Right lobe of liver (tissue), 6 donors: ENCODE measurements at regions not wholly inside any gene's neighbourhood (a gene's known extent, or its start where the extent isn't known, plus 50 kb on each side); places are given as distances from the start of the nearest gene placed in this dataset.

Source experiments
- ATAC-seq, 4 donors: fragments of 200-7000 bp; cut with Tn5 transposase; one replicate each; pipeline ENCODE4 v1.9.1; 2020; ENCODE audit warnings: mild to moderate bottlenecking in 4 of 4, moderate library complexity in 4 of 4
- DNase-seq, 3 donors: peaks; one replicate each; pipeline ENCODE4 v3.0.0-alpha.2; 2020
- H3K27ac ChIP-seq, 3 donors: fragments of 200-600 bp; one replicate each; pipeline ENCODE4 v1.8.0; 2022
- H3K27me3 ChIP-seq, 2 donors: fragments of 200-600 bp; one replicate each; pipeline ENCODE4 v1.8.0; 2022
- H3K36me3 ChIP-seq, 4 donors: fragments of 200-600 bp; sonication (generic) in 1 of 4; one replicate each; pipeline versions ENCODE4 v1.5.1 to v1.8.0; 2017 to 2022; ENCODE audit warnings: control low read depth in 1 of 4
- H3K4me1 ChIP-seq, 4 donors: fragments of 200-600 bp; sonication (generic) in 1 of 4; one replicate each; pipeline versions ENCODE4 v1.5.1 to v1.8.0; 2017 to 2022; ENCODE audit warnings: control low read depth in 1 of 4
- H3K4me3 ChIP-seq, 3 donors: fragments of 200-600 bp; one replicate each; pipeline ENCODE4 v1.8.0; 2022
- H3K9me3 ChIP-seq, 4 donors: fragments of 200-600 bp; sonication (generic) in 1 of 4; one replicate each; pipeline versions ENCODE4 v1.5.1 to v1.8.0; 2017 to 2022; ENCODE audit warnings: control low read depth in 1 of 4
- POLR2A ChIP-seq: fragments of 450-650 bp; IDR thresholded peaks from one replicate; pipeline ENCODE4 v1.6.1; 2017; ENCODE audit warnings: antibody characterized with exemption, mild to moderate bottlenecking
- WGBS: methylation state at CpG from one replicate; pipeline ENCODE4 v1.1.6; 2018; ENCODE audit warnings: low coverage, low lambda C conversion rate; ENCODE audit not compliant: insufficient coverage; ENCODE audit errors: missing lambda C conversion rate; 5-methylcytosine and 5-hydroxymethylcytosine counted together
- intact Hi-C, 2 donors: fragments of 100-400 bp; cut with DNase I; formaldehyde crosslinking; loops; one replicate each; pipeline versions ENCODE4 v1.11.2 to v1.14.1; 2022
- TF ChIP-seq, protein P1 (sequence below), 4 donors: fragments of 200-600 bp in 3 of 4; fragments of 450-650 bp in 1 of 4; IDR thresholded peaks; one replicate each; pipeline versions ENCODE4 v1.5.1 to v1.8.0; 2016 to 2022; ENCODE audit warnings: antibody characterized with exemption in 4 of 4, mild to moderate bottlenecking in 2 of 4
- donor health status: DM: no; HTN: yes; CAD: no.
- donor health status: DM: no; HTN: no; CAD: no.
- donor health status: DM: no; HTN: no; CAD: no.
- donor health status: DM: no; HTN: yes; CAD: no.
- donor health status: DM: no; HTN: yes; CAD: no.

GRCh38 chr3:110226645-110227044 is 845.0 kb upstream of the NECTIN3 start:
- no peak for DNase-seq
- Histone ChIP-seq H3K4me3 (no peak overlapping the region), H3K4me1 (no peaks in the 10 kb centered on the region), H3K27me3 (no peaks in the 10 kb centered on the region), H3K9me3 (no peaks in the 10 kb centered on the region), H3K36me3 (no peaks in the 10 kb centered on the region), H3K27ac (no peak overlapping the region)
- ATAC-seq, result no peak
- intact Hi-C loops, result no loop called here
- TF ChIP-seq, protein P1, sequence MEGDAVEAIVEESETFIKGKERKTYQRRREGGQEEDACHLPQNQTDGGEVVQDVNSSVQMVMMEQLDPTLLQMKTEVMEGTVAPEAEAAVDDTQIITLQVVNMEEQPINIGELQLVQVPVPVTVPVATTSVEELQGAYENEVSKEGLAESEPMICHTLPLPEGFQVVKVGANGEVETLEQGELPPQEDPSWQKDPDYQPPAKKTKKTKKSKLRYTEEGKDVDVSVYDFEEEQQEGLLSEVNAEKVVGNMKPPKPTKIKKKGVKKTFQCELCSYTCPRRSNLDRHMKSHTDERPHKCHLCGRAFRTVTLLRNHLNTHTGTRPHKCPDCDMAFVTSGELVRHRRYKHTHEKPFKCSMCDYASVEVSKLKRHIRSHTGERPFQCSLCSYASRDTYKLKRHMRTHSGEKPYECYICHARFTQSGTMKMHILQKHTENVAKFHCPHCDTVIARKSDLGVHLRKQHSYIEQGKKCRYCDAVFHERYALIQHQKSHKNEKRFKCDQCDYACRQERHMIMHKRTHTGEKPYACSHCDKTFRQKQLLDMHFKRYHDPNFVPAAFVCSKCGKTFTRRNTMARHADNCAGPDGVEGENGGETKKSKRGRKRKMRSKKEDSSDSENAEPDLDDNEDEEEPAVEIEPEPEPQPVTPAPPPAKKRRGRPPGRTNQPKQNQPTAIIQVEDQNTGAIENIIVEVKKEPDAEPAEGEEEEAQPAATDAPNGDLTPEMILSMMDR (IDR thresholded peaks at IDR 0.05), result no peak
- no peak for TF ChIP-seq POLR2A
- WGBS, result 60% methylated on average over 1 of the region's 1 CpG

DNA sequence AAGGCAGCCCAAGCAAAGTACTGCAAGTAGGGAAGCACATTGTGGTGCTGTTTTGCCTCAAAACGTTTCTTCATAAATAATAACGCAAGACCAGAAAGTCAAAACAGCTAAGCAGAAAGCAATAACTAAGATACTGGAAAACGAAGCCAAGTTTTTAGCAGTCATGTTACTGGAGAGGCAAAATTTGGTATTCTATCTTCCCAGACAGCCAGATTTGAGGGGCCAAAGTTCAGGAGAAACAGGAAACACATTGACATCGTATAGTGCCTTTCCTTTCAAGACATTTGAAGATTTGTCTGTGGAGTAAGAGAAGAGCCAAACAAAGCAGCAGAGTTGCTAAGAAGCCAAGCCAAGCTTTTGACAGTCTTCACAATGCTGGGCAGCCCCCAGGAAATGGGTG is 843.6 kb upstream of the NECTIN3 start:
- no peak for DNase-seq
- no peak for TF ChIP-seq POLR2A
- TF ChIP-seq, protein P1 (IDR thresholded peaks at IDR 0.05), result no peak
- intact Hi-C loops, result no loop called here

GRCh38 chr3:110234831-110235230 is 836.8 kb upstream of the NECTIN3 start:
- TF ChIP-seq POLR2A, result no peak
- TF ChIP-seq, protein P1 (IDR thresholded peaks at IDR 0.05), result no peak

More for the DNA sequence above, 843.6 kb upstream of the NECTIN3 start:
- WGBS, result 27% methylated on average over 4 of the region's 4 CpGs
- Histone ChIP-seq H3K27ac (no peak overlapping the region), H3K27me3 (no peaks in the 10 kb centered on the region), H3K4me1 (no peaks in the 10 kb centered on the region), H3K9me3 (no peaks in the 10 kb centered on the region), H3K4me3 (no peak overlapping the region), H3K36me3 (no peaks in the 10 kb centered on the region)
- no peak for ATAC-seq

GRCh38 chr3:110236976-110237610 is 834.5 kb upstream of the NECTIN3 start:
- DNase-seq (no peak), ATAC-seq (no peak)
- Histone ChIP-seq H3K27ac (no peak overlapping the region), H3K4me1 (no peaks in the 10 kb centered on the region), H3K36me3 (no peaks in the 10 kb centered on the region), H3K27me3 (no peaks in the 10 kb centered on the region), H3K9me3 (no peaks in the 10 kb centered on the region), H3K4me3 (no peak overlapping the region)
- TF ChIP-seq POLR2A, result no peak
- TF ChIP-seq, protein P1 (IDR thresholded peaks at IDR 0.05), result no peak
- intact Hi-C loops, result no loop called here
- 31% methylated on average over 3 of the region's 3 CpGs for WGBS

More at GRCh38 chr3:110234831-110235230, 836.8 kb upstream of the NECTIN3 start:
- Histone ChIP-seq H3K36me3 (no peaks in the 10 kb centered on the region), H3K4me3 (no peak overlapping the region), H3K27ac (no peak overlapping the region), H3K27me3 (no peaks in the 10 kb centered on the region), H3K9me3 (no peaks in the 10 kb centered on the region), H3K4me1 (no peaks in the 10 kb centered on the region)
- WGBS, result 66% methylated on average over 4 of the region's 4 CpGs
- no peak for ATAC-seq
- no peak for DNase-seq
- intact Hi-C loops, result no loop called here

DNA sequence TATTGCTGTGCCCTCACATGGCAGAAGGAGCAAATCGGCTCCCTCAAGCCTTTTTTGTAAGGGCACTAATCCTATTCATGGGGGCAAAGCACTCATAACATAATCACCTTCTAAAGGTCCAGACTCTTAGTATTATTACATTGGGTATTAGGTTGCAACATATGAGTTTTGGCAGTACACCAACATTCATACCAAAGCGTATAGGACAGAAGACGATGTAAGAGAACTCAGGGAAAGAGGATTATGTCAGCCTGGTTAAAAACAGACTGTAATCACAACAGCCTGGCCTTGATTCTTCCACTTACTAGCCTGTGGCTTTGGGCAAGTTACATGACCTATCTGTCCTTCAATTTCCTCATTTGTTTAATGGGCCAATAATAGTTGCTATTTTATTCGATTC is 828.5 kb upstream of the NECTIN3 start:
- 70% methylated on average over 3 of the region's 4 CpGs for WGBS
- no peak for DNase-seq
- Histone ChIP-seq H3K4me3 (no peak overlapping the region), H3K27ac (no peak overlapping the region), H3K9me3 (no peaks in the 10 kb centered on the region), H3K4me1 (no peaks in the 10 kb centered on the region), H3K27me3 (no peaks in the 10 kb centered on the region), H3K36me3 (no peaks in the 10 kb centered on the region)
- TF ChIP-seq, protein P1 (IDR thresholded peaks at IDR 0.05), result no peak
- TF ChIP-seq POLR2A, result no peak
- no peak for ATAC-seq
- intact Hi-C loops, result no loop called here
